GM12891 (cell line): ENCODE measurements at regions not wholly inside any gene's neighbourhood (a gene's known extent, or its start where the extent isn't known, plus 50 kb on each side); places are given as distances from the start of the nearest gene placed in this dataset.

Experiments used
- DNase-seq: peaks from one replicate; pipeline ENCODE4 v3.0.0; 2011; ENCODE audit warnings: low spot score; ENCODE audit not compliant: insufficient read length
- FAIRE-seq: peaks from 2 replicates; lab custom pipeline; 2011; peaks lifted over from hg19 to GRCh38; lab: Jason Lieb, UNC
- PAX5 ChIP-seq: IDR thresholded peaks from 2 replicates; pipeline ENCODE4 v1.6.1; 2011; ENCODE audit warnings: low read length, moderate library complexity, mild to moderate bottlenecking; ENCODE audit not compliant: insufficient read depth, severe bottlenecking
- POLR2A ChIP-seq: IDR thresholded peaks from 2 replicates; pipeline ENCODE4 v1.6.1; 2011; ENCODE audit warnings: low read depth, low read length, control low read depth
- POLR2AphosphoS5 ChIP-seq: IDR thresholded peaks from 2 replicates; pipeline ENCODE4 v1.6.1; 2011; ENCODE audit warnings: low read depth, low read length, control low read depth
- POU2F2 ChIP-seq: IDR thresholded peaks from 2 replicates; pipeline ENCODE4 v1.6.1; 2011; ENCODE audit warnings: low read depth, mild to moderate bottlenecking, control low read depth, low read length, moderate library complexity
- SPI1 ChIP-seq: IDR thresholded peaks from 2 replicates; pipeline ENCODE4 v1.6.1; 2011; ENCODE audit warnings: low read depth, low read length, control low read depth
- TAF1 ChIP-seq: IDR thresholded peaks from 2 replicates; pipeline ENCODE4 v1.6.1; 2011; ENCODE audit warnings: low read depth, low read length, control low read depth

- FAIRE-seq, result no peak
- DNase-seq, result no peak
- TF ChIP-seq PAX5 (no peak), POU2F2 (no peak), POLR2A (no peak), SPI1 (no peak), TAF1 (no peak), POLR2AphosphoS5 (no peak)
Observed at GRCh38 chr16:51624080-51624775, 473.2 kb upstream of the SALL1 start.

DNA sequence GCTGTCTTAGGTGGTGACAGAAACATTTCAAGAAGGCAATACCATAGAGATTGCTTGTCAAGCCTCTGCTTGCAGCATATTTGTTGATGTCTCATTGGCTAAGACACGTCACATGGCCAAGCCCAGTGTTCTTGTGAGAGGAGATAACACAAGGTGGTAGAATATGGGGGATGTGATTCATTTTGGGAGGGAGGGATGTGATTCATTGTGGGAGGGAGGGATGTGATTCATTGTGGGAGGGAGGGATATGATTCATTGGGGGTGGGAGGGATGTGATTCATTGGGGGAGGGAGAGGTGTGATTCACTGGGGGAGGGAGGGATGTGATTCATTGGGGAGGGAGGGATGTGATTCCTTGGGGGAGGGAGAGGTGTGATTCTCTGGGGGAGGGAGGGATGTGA is 470.5 kb upstream of the SALL1 start:
- FAIRE-seq, result no peak
- TF ChIP-seq POU2F2 (no peak), POLR2A (no peak), SPI1 (no peak), PAX5 (no peak), POLR2AphosphoS5 (no peak), TAF1 (no peak)
- DNase-seq, result no peak

DNA sequence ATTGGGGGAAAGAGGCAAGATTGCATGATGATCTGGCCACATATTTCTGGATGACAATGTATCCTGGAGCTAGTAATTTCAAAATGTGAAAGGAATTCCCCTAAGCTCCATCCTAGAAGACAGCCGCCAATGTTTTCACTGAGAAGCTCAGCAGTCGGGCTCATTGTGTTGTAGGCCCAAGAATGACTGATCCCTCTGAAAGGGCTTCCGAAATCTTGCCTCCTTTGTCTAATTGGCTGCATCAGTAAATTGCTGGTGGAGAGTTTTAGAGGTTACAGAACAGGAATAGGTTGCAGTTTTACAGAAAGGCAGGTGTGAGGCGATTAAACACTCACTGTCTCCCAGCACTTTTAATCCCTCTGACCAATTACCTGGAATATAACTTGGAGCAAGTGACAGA is 464.1 kb upstream of the SALL1 start:
- FAIRE-seq (no peak), DNase-seq (no peak)
- TF ChIP-seq PAX5, result no peak
- TF ChIP-seq POU2F2, result no peak
- TF ChIP-seq TAF1, result no peak
- no peak for TF ChIP-seq SPI1
- TF ChIP-seq POLR2A, result no peak
- TF ChIP-seq POLR2AphosphoS5, result no peak

GRCh38 chr16:51607201-51607651 is 456.2 kb upstream of the SALL1 start:
- FAIRE-seq (no peak), DNase-seq (no peak)
- no peak for TF ChIP-seq PAX5
- no peak for TF ChIP-seq TAF1
- no peak for TF ChIP-seq POU2F2
- no peak for TF ChIP-seq SPI1
- TF ChIP-seq POLR2A, result no peak
- TF ChIP-seq POLR2AphosphoS5, result no peak

DNA sequence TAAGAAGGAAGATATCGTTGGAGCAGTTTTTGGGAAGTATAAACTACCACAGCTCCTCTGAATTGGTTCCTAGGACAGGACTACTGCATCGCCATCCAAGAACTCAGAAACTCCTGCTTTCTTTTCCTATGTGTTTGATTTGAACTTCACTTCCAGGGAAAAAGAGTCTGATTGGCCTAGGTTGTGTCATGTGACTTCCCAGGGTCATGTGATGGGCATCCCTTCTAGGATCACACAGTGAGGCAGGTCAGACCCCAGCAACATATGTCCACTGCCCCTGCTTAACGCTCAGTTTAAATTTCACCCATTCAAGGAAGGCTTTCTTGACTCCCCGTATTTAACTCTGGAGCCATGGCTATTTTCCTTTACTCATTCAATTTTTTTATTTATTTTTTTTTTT is 445.2 kb upstream of the SALL1 start:
- DNase-seq (no peak), FAIRE-seq (no peak)
- TF ChIP-seq POLR2A (no peak), SPI1 (no peak), TAF1 (no peak), POLR2AphosphoS5 (no peak), POU2F2 (no peak), PAX5 (no peak)

GRCh38 chr16:51592535-51593300 is 441.6 kb upstream of the SALL1 start:
- no peak for TF ChIP-seq TAF1
- TF ChIP-seq POLR2A, result no peak
- no peak for TF ChIP-seq SPI1
- TF ChIP-seq POU2F2, result no peak
- TF ChIP-seq POLR2AphosphoS5, result no peak
- TF ChIP-seq PAX5, result no peak
- FAIRE-seq (no peak), DNase-seq (no peak)

- no peak for DNase-seq
- no peak for FAIRE-seq
- TF ChIP-seq PAX5 (no peak), TAF1 (no peak), SPI1 (no peak), POU2F2 (no peak), POLR2AphosphoS5 (no peak), POLR2A (no peak)
Observed at GRCh38 chr16:51592001-51592501, 441.0 kb upstream of the SALL1 start.

DNA sequence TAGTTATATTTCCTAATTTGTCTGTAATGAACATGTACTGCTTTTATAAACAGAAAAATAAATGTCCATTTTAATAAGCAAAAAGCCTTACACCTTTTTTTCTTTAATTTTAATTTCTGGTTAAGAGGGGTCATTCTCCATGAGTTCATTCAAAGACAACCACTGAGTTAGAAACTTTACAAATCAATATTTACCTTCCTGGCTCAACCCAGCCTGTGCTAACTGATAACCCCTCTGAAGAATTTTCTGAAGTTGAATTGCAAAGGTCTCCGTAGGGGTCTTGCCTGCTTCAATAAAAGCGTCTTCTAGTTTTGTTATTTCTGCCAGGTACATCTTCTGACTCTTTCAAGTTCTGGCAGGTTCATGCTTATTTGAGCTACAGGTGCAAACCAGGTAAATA is 440.4 kb upstream of the SALL1 start:
- DNase-seq (no peak), FAIRE-seq (no peak)
- TF ChIP-seq TAF1, result no peak
- no peak for TF ChIP-seq POLR2A
- TF ChIP-seq POU2F2, result no peak
- TF ChIP-seq PAX5, result no peak
- TF ChIP-seq POLR2AphosphoS5, result no peak
- no peak for TF ChIP-seq SPI1
